SH-SY5Y (cell line): ENCODE measurements at regions not wholly inside any gene's neighbourhood (a gene's known extent, or its start where the extent isn't known, plus 50 kb on each side); places are given as distances from the start of the nearest gene placed in this dataset.

Source experiments
- GATA2 ChIP-seq: IDR thresholded peaks from 2 replicates; pipeline ENCODE4 v1.6.1; 2011; ENCODE audit warnings: mild to moderate bottlenecking, low read depth, low read length
- GATA3 ChIP-seq: IDR thresholded peaks from 2 replicates; pipeline ENCODE4 v1.6.1; 2011; ENCODE audit warnings: low read depth, mild to moderate bottlenecking, low read length, moderate library complexity

DNA sequence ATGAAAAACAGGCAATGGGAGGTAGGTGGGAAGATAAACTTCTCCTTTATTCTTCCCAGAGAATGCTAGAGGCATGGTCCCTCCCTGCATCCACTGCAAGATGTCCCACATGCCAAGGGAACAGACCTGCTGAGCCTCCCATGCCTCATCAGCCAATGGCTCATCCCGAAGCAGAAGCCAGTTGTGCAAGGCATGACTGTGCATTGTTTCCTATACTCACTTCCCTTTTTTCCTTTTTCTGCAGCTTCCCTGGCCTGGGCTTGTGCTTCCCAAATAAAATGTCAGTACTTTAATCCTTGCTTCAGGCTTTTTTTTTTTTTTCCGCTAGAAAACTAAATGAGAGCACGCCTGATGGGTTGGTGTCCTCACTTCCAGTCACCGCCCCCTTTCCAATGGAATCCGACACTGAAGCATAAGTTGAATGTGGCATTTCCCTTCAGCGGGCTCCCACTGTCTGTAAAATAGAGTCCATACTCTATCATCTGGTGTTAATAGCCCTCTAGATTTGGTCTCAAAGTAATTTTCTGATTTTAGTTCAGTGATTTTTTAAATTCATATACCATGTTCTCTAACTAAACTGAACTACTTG lies 239.0 kb upstream of the JADE1 start:
- TF ChIP-seq GATA2 (no peak), GATA3 (no peak)
